Chondrocyte (in vitro differentiated cells): ENCODE measurements at regions not wholly inside any gene's neighbourhood (a gene's known extent, or its start where the extent isn't known, plus 50 kb on each side); places are given as distances from the start of the nearest gene placed in this dataset.
"Not testable (repeated sequence)": the region's sequence is repeated elsewhere in the genome, so short reads cannot be mapped to it uniquely, and the experiment has no call there.

Experiments used
- DNase-seq: peaks from one replicate; pipeline ENCODE4 v3.0.0; 2021; ENCODE audit warnings: mixed read lengths, low spot score
- H3K27ac Mint-ChIP-seq: one replicate; pipeline ENCODE4 v1.8.0; 2021; ENCODE audit warnings: mild to moderate bottlenecking, moderate library complexity, mixed read lengths; ENCODE audit not compliant: unreplicated experiment
- H3K27me3 Mint-ChIP-seq: 2 replicates; pipeline ENCODE4 v1.8.0; 2021; ENCODE audit warnings: low read depth, mixed read lengths
- H3K36me3 Mint-ChIP-seq: 2 replicates; pipeline ENCODE4 v1.8.0; 2021; ENCODE audit warnings: low read depth, mixed read lengths
- H3K4me1 Mint-ChIP-seq: 2 replicates; pipeline ENCODE4 v1.8.0; 2021; ENCODE audit warnings: low read depth, mild to moderate bottlenecking, mixed read lengths
- H3K4me3 Mint-ChIP-seq: one replicate; pipeline ENCODE4 v1.8.0; 2021; ENCODE audit warnings: mild to moderate bottlenecking, moderate library complexity, mixed read lengths; ENCODE audit not compliant: unreplicated experiment
- H3K9me3 Mint-ChIP-seq: 2 replicates; pipeline ENCODE4 v1.8.0; 2021; ENCODE audit warnings: low read depth, mixed read lengths
- TF ChIP-seq, protein P1 (sequence below): fragments of 200-600 bp; sonication (generic); IDR thresholded peaks from 2 replicates; pipeline ENCODE4 v1.5.0; 2021; ENCODE audit warnings: antibody characterized with exemption, mild to moderate bottlenecking, moderate library complexity

DNA sequence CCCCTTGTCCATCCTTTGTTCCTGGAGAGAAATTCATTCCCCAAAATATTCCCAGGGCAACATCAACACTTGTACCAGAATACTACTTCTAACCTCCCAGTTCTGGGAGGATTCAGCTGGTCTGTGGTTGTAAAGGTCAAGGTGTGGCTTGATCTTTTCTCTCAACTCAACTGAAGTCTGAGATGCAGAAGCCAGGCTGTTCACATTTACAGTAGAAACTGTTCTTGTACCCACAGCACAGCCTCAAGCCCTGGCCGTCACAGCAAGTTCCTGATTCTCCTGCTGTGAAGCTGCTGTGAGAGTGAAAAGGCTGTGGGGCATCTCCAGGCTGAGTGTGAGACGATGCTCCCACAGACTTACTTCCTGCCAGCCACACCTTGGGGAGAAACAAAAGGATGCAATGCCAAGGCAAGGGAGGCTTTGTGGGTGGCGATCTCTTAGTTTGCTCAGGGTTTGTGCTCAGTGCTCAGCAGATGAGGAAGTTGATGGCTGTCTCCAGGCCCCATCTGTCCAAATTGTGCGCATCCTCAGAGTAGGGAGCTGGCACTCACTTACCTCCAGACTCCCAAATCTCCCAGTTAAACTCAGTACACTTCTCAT, 143.9 kb upstream of the FOXA2 start:
- Mint-ChIP-seq H3K4me1 (peaks cover 21% of the 10 kb centered on the region), H3K27ac (no peak overlapping the region), H3K27me3 (no peaks in the 10 kb centered on the region), H3K4me3 (no peak overlapping the region), H3K9me3 (no peaks in the 10 kb centered on the region), H3K36me3 (no peaks in the 10 kb centered on the region)
- TF ChIP-seq, protein P1, sequence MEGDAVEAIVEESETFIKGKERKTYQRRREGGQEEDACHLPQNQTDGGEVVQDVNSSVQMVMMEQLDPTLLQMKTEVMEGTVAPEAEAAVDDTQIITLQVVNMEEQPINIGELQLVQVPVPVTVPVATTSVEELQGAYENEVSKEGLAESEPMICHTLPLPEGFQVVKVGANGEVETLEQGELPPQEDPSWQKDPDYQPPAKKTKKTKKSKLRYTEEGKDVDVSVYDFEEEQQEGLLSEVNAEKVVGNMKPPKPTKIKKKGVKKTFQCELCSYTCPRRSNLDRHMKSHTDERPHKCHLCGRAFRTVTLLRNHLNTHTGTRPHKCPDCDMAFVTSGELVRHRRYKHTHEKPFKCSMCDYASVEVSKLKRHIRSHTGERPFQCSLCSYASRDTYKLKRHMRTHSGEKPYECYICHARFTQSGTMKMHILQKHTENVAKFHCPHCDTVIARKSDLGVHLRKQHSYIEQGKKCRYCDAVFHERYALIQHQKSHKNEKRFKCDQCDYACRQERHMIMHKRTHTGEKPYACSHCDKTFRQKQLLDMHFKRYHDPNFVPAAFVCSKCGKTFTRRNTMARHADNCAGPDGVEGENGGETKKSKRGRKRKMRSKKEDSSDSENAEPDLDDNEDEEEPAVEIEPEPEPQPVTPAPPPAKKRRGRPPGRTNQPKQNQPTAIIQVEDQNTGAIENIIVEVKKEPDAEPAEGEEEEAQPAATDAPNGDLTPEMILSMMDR = no peak
- DNase-seq = no peak

- H3K4me3 Mint-ChIP-seq = no peak overlapping the region
- peaks cover 16% of the 10 kb centered on the region for H3K4me1 Mint-ChIP-seq
- no peak for DNase-seq
- TF ChIP-seq, protein P1 = no peak
- H3K9me3 Mint-ChIP-seq = no peaks in the 10 kb centered on the region
- no peak overlapping the region for H3K27ac Mint-ChIP-seq
- H3K27me3 Mint-ChIP-seq = no peaks in the 10 kb centered on the region
- no peaks in the 10 kb centered on the region for H3K36me3 Mint-ChIP-seq
These were observed 144.8 kb upstream of the FOXA2 start for GRCh38 chr20:22729180-22729579.

DNA sequence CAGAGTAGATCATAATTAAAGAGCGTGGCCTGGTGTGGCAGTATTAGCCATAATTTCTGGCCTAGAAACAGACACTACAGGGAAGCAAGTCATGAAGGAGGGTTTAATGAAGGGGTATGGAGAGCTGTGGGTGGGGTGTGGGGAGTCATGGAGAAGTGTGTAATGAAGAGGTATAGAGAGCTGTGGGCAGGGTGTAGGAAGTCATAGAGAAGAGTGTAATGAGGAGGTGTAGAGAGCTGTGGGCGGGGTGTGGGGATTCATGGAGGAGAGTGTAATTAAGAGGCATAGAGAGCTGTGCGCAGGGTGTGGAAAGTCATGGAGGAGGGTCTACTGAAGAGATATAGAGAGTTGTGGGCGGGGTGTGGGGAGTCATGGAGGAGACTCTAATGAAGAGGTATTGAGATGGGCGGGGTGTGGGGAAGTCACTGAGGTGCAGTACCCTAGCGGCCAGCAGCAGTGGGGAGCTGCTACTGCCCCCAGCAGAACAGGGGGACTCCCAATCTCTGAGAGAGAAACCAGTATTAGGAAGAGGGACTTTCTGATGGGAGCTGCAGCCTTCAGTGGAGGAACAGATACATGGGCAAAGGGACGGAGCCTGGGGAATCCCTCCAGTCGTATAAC, 145.4 kb upstream of the FOXA2 start:
- no peak for DNase-seq
- H3K4me3 Mint-ChIP-seq = no peak overlapping the region
- TF ChIP-seq, protein P1 = no peak
- H3K27me3 Mint-ChIP-seq = no peaks in the 10 kb centered on the region
- no peaks in the 10 kb centered on the region for H3K36me3 Mint-ChIP-seq
- H3K27ac Mint-ChIP-seq = no peak overlapping the region
- H3K9me3 Mint-ChIP-seq = no peaks in the 10 kb centered on the region
- H3K4me1 Mint-ChIP-seq = peaks cover 15% of the 10 kb centered on the region

DNA sequence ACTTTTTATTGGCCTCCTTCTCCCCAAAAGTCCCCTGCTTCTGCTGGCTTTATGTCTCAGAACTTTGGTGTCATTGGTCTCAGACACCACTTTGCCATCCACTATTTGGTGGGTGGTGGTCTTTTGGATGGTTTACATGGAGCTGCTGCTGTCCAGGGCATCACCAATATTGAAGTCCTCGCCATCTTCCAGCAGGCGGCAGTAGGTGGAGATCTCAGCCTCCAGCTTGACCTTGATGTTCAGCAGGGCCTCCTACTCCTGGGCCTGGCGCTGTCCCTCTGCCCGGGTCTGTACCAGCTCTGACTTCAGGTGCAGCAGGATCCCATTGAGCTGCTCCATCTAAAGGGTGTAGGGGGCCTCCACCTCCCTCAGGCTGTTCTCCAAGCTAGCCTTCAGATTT, 148.4 kb upstream of the FOXA2 start:
- Mint-ChIP-seq H3K4me3 (no peak overlapping the region), H3K27me3 (no peaks in the 10 kb centered on the region), H3K27ac (no peak overlapping the region), H3K36me3 (no peaks in the 10 kb centered on the region), H3K9me3 (peaks cover 3% of the 10 kb centered on the region), H3K4me1 (peaks cover 9% of the 10 kb centered on the region)
- no peak for DNase-seq
- TF ChIP-seq, protein P1 = peak; percentile 10

DNA sequence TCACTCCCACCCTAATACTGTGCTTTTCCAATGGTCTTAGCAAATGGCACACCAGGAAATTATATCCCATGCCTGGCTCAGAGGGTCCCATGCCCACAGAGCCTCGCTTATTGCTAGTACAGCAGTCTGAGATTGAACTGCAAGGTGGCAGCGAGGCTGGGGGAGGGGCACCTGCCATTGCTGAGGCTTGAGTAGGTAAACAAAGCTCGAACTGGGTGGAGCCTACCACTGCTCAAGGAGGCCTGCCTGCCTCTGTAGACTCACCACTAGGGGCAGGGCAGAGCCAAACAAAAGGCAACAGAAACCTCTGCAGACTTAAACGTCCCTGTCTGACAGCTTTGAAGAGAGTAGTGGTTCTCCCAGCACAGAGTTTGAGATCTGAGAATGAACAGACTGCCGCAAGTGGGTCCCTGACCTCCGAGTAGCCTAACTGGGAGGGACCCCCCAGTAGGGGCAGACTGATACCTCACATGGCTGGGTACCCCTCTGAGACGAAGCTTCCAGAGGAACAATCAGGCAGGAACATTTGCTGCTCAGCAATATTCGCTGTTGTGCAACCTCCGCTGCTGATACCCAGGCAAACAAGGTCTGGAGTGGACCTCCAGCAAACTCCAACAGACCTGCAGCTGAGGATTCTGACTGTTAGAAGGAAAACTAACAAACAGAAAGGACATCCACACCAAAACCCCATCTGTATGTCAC, 150.7 kb upstream of the FOXA2 start:
- not testable (repeated sequence) for DNase-seq, H3K4me3 Mint-ChIP-seq, H3K4me1 Mint-ChIP-seq, H3K9me3 Mint-ChIP-seq, H3K36me3 Mint-ChIP-seq, H3K27me3 Mint-ChIP-seq, H3K27ac Mint-ChIP-seq
- TF ChIP-seq, protein P1 = peak; percentile 67
